HUES48 (cell line): ENCODE measurements at regions not wholly inside any gene's neighbourhood (a gene's known extent, or its start where the extent isn't known, plus 50 kb on each side); places are given as distances from the start of the nearest gene placed in this dataset.
A peak's percentile ranks its signal among the peaks of the same experiment; 100 is the strongest.

Experiments
- H3K27ac ChIP-seq: one replicate; pipeline ENCODE4 v1.7.0; 2013; ENCODE audit warnings: low read depth, low read length, inconsistent platforms
- H3K27me3 ChIP-seq: 2 replicates; pipeline ENCODE4 v1.6.1; 2013; ENCODE audit warnings: mild to moderate bottlenecking, low read length; ENCODE audit not compliant: control insufficient read depth, insufficient read depth
- H3K36me3 ChIP-seq: 2 replicates; pipeline ENCODE4 v1.6.1; 2013; ENCODE audit warnings: low read length; ENCODE audit not compliant: control insufficient read depth, insufficient read depth
- H3K4me1 ChIP-seq: 2 replicates; pipeline ENCODE4 v1.6.1; 2013; ENCODE audit warnings: mild to moderate bottlenecking, low read length; ENCODE audit not compliant: control insufficient read depth, insufficient read depth
- H3K4me3 ChIP-seq: 2 replicates; pipeline ENCODE4 v1.5.1; 2013; ENCODE audit warnings: mild to moderate bottlenecking, low read depth, low read length
- H3K9ac ChIP-seq: 2 replicates; pipeline ENCODE4 v1.6.1; 2013; ENCODE audit warnings: mild to moderate bottlenecking, low read depth, low read length, moderate library complexity
- H3K9me3 ChIP-seq: 2 replicates; pipeline ENCODE4 v1.6.1; 2013; ENCODE audit warnings: low read length; ENCODE audit not compliant: control insufficient read depth, insufficient read depth

DNA sequence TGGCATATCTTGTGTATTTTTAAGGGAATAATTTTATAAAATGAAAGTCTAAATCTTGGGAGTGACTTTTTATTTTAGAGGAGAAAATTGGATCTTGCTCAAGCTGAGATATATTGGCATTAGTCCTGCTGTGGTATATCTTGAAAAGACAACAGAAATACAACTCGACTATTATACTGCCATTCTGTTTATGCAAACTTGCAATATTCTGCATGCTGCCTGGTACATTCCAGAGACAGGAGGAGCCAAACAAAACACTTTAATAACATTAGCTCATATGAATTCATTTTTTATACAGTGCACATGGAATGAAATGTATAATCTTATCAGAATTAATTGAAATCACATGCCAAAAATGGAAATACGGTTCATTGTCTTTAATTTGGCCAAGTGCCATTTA, 176.0 kb upstream of the NRIP1 start:
- Histone ChIP-seq H3K36me3 (no peaks in the 10 kb centered on the region), H3K9me3 (no peaks in the 10 kb centered on the region), H3K27me3 (peaks cover 36% of the 10 kb centered on the region), H3K27ac (no peak overlapping the region), H3K4me3 (no peak overlapping the region), H3K9ac (no peak overlapping the region), H3K4me1 (peaks cover 35% of the 10 kb centered on the region)

DNA sequence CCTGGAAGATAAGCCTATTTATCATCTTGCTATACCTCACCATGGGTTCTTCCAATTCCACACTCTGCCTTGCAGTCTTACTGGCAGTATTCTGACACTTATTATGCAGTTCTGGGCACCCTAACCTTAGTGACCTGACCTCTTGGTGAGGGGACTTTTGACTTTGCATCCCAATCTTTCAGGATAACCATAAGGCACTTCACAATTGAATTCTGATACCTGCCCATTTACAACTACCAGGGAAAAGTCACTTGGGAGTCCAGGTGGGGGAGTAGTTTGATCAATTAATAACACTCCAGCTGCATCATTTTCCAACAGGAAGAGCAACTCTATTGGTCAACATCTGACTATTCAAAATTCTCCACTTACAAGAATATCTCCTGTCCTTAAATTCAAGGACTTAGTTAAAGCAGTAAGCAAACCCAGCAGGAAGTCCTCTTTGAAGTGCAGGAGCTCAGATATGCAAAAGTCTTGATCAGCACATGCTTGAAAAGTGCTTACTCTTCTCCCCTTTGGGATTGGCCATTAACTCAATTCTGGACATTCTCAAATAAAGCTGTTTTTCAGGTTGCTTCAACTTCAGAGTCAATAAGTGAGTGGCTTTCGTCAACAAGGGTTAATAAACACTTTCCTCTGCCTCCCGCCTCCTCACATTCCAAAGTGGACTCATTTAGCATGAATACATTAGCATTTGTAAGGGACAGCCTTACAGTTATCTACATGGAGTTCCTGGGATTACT, 177.4 kb upstream of the NRIP1 start:
- H3K4me3 ChIP-seq: peak overlapping the region; percentile 6; the same call in 1 of the 2 replicates
- peaks cover 36% of the 10 kb centered on the region for H3K27me3 ChIP-seq
- H3K4me1 ChIP-seq: peaks cover 35% of the 10 kb centered on the region
- peak overlapping the region; percentile 91 for H3K27ac ChIP-seq
- no peak overlapping the region for H3K9ac ChIP-seq
- no peaks in the 10 kb centered on the region for H3K36me3 ChIP-seq
- H3K9me3 ChIP-seq: no peaks in the 10 kb centered on the region

DNA sequence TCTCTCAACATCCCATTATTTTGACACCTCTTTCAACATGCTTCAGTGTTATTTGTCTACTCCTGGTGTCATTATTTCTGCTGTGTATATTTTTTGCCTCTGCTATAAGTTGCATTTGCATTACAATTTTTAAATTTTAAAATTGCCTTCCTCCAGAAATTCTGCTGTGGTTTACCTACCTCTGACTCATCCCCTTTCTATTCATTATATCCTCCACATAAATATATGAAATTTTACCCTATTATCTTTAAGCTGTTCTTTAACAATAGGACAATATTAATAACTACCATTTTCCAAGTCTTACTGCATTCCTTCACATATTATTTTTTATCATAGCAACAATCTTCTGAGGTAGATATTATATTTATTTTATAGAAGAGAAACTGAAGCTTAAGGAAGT, 178.1 kb upstream of the NRIP1 start:
- Histone ChIP-seq H3K4me3 (peak overlapping the region; percentile 6), H3K36me3 (no peaks in the 10 kb centered on the region), H3K4me1 (peaks cover 35% of the 10 kb centered on the region), H3K9me3 (no peaks in the 10 kb centered on the region), H3K27ac (peak overlapping the region; percentile 91), H3K9ac (no peak overlapping the region), H3K27me3 (peaks cover 36% of the 10 kb centered on the region)

DNA sequence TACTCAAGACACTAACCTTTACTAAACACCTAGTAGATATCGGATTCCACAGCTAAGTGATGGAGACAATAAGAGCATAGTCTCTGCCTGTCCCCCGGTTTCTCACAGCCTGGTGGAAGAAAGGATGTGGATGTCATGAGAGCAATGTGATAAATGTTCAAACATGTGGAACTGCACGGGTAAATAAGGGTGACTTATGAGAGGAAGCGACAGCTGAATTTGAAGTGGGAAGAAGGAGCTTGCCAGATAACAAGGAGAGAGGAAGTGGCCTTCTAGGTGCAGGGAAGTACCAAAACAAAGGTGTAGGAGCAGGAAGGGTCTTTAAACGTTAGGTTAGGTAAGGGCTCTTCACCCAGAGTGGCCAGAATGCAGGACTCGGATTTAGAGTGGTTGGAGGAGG, 178.6 kb upstream of the NRIP1 start:
- no peak overlapping the region for H3K4me3 ChIP-seq
- H3K27ac ChIP-seq: peak overlapping the region; percentile 91
- no peaks in the 10 kb centered on the region for H3K36me3 ChIP-seq
- H3K9me3 ChIP-seq: no peaks in the 10 kb centered on the region
- peaks cover 36% of the 10 kb centered on the region for H3K27me3 ChIP-seq
- H3K4me1 ChIP-seq: peaks cover 35% of the 10 kb centered on the region
- H3K9ac ChIP-seq: no peak overlapping the region

DNA sequence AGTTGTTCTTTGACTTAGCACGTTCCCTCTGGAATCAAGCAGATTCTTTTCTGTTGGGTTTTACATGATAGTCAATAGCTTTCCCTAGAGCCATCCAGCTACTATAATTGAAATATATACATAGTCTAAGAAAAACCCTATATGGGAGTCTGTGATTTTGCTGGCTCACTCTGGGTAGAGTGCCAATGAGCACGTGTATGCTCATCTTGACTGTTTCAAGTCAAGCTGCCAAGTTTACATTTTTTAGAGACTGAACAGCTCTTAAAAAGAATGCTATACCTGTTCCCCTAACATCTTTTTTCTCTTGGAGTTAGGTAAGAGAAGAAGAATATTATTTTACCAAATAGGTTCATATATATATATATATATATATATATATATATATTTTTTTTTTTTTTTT, 182.8 kb upstream of the NRIP1 start:
- Histone ChIP-seq H3K27me3 (peaks cover 19% of the 10 kb centered on the region), H3K9me3 (no peaks in the 10 kb centered on the region), H3K27ac (no peak overlapping the region), H3K4me1 (peaks cover 14% of the 10 kb centered on the region), H3K4me3 (no peak overlapping the region), H3K9ac (no peak overlapping the region), H3K36me3 (no peaks in the 10 kb centered on the region)

DNA sequence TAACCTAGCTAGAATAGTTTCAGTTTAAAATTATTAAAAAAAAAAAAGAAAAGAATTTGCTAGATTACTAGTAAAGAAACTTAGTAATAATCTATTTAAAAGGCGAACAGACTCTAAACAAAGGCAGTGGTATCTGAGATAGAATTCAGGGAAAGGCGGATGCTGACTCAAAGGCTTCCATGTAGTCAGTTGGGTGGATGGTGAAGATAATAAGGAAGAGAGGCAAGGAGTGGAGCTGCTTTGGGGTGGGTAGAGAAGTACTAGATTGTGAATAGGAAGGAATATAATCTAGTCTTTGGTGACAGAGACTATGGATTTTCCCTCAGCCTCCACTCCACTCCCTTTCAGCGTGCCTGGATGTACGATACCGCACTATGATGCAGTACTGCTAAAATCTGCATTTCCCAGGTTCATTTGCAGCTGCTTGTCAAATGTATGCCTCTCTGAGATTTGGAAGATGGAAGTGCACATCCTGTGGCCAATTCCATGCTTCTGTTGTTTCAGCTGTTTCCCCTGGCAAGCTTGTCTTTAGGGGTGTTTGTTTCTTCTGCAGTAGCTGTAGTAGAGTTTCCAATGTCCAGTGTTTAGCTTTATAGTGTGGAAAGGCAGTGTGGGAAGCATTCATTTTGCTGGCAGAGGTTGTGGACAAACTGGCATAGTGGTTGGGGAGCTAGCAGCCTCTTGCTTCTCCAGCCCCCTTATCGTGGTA, 184.6 kb upstream of the NRIP1 start:
- H3K4me1 ChIP-seq: no peaks in the 10 kb centered on the region
- H3K9me3 ChIP-seq: no peaks in the 10 kb centered on the region
- no peak overlapping the region for H3K27ac ChIP-seq
- H3K4me3 ChIP-seq: no peak overlapping the region
- H3K27me3 ChIP-seq: peaks cover 4% of the 10 kb centered on the region; the same call in 1 of the 2 replicates
- H3K36me3 ChIP-seq: no peaks in the 10 kb centered on the region
- H3K9ac ChIP-seq: no peak overlapping the region

DNA sequence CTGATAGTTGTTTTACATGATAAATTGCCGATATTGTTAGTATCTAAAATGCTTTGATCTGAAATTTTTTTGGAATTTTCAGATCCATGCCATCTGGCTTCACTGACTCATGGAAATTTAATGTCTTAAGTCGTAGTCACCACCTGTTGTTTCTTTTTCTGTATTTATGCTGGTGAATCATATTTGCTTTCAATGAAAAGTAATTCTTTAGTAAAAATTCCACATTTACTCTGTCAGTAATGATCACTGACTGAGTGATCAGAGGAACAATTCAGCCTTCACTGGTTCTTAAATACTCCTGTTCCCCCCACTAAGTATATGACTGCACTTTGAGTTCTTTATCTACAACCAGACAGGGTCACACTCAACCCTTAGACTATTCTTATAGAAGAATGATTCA, 185.6 kb upstream of the NRIP1 start:
- Histone ChIP-seq H3K36me3 (no peaks in the 10 kb centered on the region), H3K9ac (no peak overlapping the region), H3K4me1 (no peaks in the 10 kb centered on the region), H3K27ac (no peak overlapping the region), H3K27me3 (no peaks in the 10 kb centered on the region), H3K4me3 (no peak overlapping the region), H3K9me3 (no peaks in the 10 kb centered on the region)

DNA sequence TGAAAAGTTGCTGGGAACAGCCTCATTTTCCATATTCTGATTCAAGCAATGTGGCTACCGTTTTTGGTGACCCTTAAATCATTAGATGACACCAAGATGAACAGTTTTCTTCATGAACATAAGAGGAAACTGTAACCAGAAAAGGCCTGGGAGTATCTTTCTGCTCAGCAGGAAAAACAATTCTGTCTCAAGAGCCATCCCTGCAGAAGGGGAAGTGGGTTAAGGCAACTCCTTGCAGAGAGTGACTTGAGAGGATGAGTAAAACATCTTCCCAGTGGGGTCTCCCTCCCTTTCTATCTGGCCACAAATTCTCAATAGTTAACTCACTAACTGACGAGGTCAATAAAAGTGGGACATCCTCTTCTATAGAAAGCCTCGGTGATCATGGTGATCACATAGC, 187.6 kb upstream of the NRIP1 start:
- Histone ChIP-seq H3K36me3 (no peaks in the 10 kb centered on the region), H3K4me3 (no peak overlapping the region), H3K4me1 (no peaks in the 10 kb centered on the region), H3K9me3 (no peaks in the 10 kb centered on the region), H3K9ac (no peak overlapping the region), H3K27ac (no peak overlapping the region), H3K27me3 (no peaks in the 10 kb centered on the region)

DNA sequence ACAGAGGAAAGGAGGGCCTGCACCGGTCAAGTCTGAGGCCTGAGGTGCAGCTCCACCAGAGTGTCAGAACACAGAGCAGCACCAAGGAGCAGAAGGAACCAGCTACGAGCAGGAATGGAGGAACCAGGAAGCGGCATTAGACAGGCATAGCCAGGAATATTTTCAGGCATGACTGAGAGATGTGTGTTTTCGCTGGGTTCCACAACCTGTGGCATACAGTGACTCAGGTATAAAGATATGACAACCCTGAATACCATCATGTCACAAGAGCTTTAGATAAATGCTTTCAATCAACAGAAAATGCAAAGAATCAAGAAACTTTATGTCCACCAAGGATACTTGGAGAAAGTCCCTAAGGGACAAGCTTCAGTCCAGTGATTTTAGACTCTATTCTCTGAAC, 189.3 kb upstream of the NRIP1 start:
- no peaks in the 10 kb centered on the region for H3K9me3 ChIP-seq
- no peaks in the 10 kb centered on the region for H3K36me3 ChIP-seq
- H3K27ac ChIP-seq: no peak overlapping the region
- no peak overlapping the region for H3K9ac ChIP-seq
- no peak overlapping the region for H3K4me3 ChIP-seq
- no peaks in the 10 kb centered on the region for H3K4me1 ChIP-seq
- H3K27me3 ChIP-seq: no peaks in the 10 kb centered on the region

DNA sequence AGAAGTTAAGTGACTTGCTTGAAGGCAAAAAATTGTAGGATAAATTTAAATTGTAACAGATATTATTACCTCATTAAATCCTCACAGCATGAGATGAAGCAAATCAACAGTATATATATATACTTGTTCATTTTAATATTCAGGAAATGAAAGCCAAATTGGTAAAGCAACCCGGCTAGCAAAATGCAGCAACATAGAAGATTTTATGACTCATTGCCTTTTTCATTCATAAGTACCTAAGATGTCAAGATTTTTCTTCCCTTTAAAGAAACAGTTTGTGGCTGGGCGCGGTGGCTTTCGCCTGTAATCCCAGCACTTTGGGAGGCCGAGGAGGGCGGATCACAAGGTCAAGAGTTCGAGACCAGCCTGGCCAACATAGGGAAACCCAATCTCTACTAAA, 190.5 kb upstream of the NRIP1 start:
- no peak overlapping the region for H3K4me3 ChIP-seq
- H3K27me3 ChIP-seq: no peaks in the 10 kb centered on the region
- H3K9ac ChIP-seq: no peak overlapping the region
- H3K4me1 ChIP-seq: no peaks in the 10 kb centered on the region
- H3K27ac ChIP-seq: no peak overlapping the region
- H3K36me3 ChIP-seq: no peaks in the 10 kb centered on the region
- H3K9me3 ChIP-seq: no peaks in the 10 kb centered on the region

DNA sequence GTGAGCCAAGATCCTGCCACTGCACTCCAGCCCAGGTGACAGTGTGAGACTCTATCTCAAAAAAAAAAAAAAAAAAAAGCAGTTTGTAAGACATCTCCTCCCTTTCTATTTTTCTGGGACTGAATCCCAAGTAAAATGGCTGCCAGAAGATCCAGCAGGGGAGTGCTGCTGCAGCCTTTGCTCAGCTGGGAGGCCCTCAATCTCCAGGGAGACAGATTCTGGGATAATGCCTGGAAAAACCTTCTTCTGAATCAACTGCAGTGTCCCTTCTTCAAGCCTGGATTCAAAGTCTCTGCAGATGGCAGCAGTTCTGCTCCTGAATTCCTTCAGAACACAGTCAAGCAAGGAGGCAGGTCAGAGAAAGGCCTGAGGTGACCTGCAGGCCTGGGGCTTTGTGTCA, 191.0 kb upstream of the NRIP1 start:
- no peaks in the 10 kb centered on the region for H3K9me3 ChIP-seq
- no peak overlapping the region for H3K27ac ChIP-seq
- H3K36me3 ChIP-seq: no peaks in the 10 kb centered on the region
- no peak overlapping the region for H3K4me3 ChIP-seq
- no peak overlapping the region for H3K9ac ChIP-seq
- no peaks in the 10 kb centered on the region for H3K27me3 ChIP-seq
- H3K4me1 ChIP-seq: no peaks in the 10 kb centered on the region
